ENCODE measurements at regions not wholly inside any gene's neighbourhood (a gene's known extent, or its start where the extent isn't known, plus 50 kb on each side); places are given as distances from the start of the nearest gene placed in this dataset.

DNA sequence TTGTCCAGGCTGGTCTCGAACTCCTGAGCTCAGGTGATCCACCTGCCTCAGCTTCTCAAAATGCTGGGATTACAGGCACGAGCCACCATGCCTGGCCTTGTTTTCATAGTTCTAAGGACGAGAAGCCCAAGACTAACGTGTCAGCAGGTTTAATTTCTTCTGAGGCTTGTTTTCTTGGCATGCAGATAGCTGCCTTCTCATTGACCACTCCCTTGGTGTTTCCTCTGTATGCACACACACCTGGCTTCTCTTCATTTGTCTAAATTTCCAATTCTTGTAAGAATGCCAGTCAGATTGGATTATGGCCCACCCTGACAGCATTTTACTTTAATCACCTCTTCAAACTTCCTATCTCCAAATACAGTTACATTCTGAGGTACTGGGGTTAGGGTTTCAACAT is 72.5 kb upstream of the CTSC start:
- TF ChIP-seq, protein P1, sequence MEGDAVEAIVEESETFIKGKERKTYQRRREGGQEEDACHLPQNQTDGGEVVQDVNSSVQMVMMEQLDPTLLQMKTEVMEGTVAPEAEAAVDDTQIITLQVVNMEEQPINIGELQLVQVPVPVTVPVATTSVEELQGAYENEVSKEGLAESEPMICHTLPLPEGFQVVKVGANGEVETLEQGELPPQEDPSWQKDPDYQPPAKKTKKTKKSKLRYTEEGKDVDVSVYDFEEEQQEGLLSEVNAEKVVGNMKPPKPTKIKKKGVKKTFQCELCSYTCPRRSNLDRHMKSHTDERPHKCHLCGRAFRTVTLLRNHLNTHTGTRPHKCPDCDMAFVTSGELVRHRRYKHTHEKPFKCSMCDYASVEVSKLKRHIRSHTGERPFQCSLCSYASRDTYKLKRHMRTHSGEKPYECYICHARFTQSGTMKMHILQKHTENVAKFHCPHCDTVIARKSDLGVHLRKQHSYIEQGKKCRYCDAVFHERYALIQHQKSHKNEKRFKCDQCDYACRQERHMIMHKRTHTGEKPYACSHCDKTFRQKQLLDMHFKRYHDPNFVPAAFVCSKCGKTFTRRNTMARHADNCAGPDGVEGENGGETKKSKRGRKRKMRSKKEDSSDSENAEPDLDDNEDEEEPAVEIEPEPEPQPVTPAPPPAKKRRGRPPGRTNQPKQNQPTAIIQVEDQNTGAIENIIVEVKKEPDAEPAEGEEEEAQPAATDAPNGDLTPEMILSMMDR (conservative IDR thresholded peaks at IDR 0.05; ENCODE audit: low read depth, low read length): no peak
- DNase-seq (ENCODE audit: low read depth): no peak
- H3K4me3 ChIP-seq (ENCODE audit: low read depth, low read length): no peak overlapping the region

DNA sequence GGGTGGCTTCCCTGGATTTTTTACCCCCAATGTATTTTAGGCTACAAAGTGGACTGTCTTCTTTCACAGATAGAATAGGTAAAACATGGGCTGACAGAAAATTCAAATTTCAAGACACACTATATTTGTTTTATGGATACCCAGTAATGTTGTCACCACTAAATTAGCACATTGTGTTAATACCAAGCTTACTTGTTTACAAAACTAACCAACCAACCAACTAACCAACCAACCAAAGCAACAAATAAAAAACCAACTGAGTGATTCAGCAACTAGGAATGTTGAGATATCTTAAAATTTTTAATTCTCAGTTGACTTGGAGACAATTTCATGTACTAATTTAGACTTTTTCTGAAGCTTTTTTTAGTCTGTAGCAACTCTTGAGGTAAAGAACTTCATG is 69.3 kb upstream of the CTSC start:
- H3K4me3 ChIP-seq (ENCODE audit: low read depth, low read length): no peak overlapping the region
- TF ChIP-seq, protein P1 (conservative IDR thresholded peaks at IDR 0.05; ENCODE audit: low read depth, low read length): no peak
- no peak for DNase-seq (ENCODE audit: low read depth)

DNA sequence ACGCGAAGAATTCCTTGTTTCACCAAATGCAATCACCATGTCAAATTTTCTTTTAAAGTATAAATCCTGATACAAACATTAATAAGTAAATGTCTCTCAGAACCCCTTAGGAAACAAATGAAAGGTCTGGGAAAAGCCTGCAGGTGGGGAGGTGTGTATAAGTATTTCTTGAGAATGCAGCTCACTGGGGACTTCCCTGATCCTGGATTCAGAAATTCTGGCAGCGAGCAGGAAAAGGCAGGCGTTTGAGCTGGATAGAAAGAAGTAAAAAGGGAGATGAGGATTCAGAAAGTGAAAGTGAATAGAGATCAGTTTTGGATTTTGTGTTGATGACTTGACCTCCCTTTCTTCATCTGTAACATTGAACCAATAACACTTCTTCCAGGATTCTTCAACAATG is 68.3 kb upstream of the CTSC start:
- no peak for DNase-seq (ENCODE audit: low read depth)
- H3K4me3 ChIP-seq (ENCODE audit: low read depth, low read length): no peak overlapping the region

DNA sequence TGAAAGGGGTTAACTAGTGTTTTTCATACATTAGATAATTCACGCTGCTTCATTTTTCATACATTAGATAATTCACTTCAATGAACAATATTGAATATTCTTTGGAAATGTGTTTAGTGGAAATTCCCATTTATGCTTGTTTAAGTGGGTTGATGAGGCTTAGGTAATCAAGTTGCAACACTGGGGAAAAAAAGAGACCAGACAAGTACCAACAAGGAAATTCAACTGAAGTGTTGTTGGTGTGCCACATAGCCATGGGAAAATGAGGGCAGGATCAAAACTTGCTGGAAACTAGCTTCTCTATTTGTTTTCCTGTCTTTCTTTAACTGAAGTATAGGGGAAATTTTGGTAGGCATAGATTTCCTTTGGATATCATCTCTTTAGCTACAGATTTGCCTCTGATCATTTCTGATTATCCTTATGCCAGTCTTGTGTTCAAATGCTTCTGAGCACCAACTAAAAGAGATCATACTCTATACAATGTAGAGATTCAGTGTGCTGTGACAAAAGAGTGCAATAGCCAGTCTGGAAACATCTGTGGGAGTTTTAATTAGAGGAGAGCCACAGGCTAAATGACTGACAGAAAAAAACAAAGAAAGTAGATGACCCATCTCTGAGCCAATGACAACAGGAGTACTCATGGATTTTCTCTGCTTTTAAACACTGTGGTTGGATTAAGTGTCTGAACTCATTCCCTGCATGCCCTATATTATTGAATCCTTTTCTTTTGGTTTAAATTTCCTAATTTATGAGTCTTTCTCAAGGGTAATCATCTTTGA is 67.6 kb upstream of the CTSC start:
- TF ChIP-seq, protein P1 (conservative IDR thresholded peaks at IDR 0.05; ENCODE audit: low read depth, low read length): no peak
- DNase-seq (ENCODE audit: low read depth): no peak
- no peak overlapping the region for H3K4me3 ChIP-seq (ENCODE audit: low read depth, low read length)

More for the DNA sequence above, 68.3 kb upstream of the CTSC start:
- TF ChIP-seq, protein P1 (conservative IDR thresholded peaks at IDR 0.05; ENCODE audit: low read depth, low read length): no peak

DNA sequence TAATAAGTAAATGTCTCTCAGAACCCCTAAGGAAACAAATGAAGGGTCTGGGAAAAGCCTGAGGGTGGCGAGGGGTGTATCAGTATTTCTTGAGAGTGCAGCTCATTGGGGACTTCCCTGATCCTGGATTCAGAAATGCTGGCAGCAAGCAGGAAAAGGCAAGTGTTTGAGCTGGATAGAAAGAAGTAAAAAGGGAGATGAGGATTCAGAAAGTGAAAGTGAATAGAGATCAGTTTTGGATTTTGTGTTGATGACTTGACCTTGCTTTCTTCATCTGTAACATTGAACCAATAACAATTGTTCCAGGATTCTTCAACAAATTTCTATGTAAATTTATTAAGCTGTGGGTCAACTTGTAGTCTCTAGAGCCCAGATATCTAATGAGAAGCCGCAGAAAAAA is 66.9 kb upstream of the CTSC start:
- no peak overlapping the region for H3K4me3 ChIP-seq (ENCODE audit: low read depth, low read length)
- no peak for DNase-seq (ENCODE audit: low read depth)
- TF ChIP-seq, protein P1 (conservative IDR thresholded peaks at IDR 0.05; ENCODE audit: low read depth, low read length): no peak

DNA sequence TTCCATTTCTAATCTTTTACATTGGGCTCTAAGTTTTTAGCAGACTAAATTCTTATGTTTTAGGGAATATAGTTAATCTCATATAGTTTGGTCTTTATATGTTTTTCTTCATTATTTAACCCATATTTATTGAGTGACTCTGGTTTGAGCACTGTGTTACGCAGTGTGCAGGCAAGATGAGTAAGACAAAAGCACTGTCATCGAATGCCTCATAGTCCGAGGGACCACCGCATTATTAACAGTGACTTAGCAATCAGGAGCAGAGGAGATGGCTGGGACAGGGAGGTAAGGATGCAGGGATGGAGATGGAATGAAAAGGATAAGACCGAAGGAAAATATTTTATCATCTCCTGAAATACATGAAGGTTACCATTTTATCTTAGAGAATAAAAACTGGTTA is 65.2 kb upstream of the CTSC start:
- TF ChIP-seq, protein P1 (conservative IDR thresholded peaks at IDR 0.05; ENCODE audit: low read depth, low read length): no peak
- no peak overlapping the region for H3K4me3 ChIP-seq (ENCODE audit: low read depth, low read length)
- DNase-seq (ENCODE audit: low read depth): no peak

DNA sequence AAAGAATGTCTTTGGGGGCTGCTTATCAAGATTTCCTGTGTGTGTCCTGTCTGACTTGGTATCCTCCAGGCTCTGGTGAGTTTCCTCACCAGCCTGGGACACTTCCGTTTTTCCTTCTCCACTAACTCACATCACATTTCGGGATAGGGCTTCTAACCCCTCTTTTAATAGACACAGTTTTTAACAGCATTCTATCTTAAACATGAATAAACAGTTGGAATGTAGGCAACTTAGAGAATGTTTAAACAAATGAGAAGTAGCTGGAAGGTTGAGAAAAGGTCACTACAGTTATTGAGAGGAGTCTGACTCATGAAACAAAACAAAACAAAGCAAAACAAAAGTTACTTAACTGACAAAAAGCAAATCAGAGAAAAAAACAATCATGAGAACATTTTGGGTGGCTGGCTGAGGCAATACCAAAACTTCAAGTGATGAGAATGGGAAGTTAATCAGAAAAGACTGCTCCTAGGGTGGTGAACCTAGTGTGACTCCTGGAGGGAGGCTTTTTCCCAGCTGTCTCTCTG is 64.7 kb upstream of the CTSC start:
- TF ChIP-seq, protein P1 (conservative IDR thresholded peaks at IDR 0.05; ENCODE audit: low read depth, low read length): no peak
- DNase-seq (ENCODE audit: low read depth): peak; percentile 94

More for the DNA sequence above, 64.7 kb upstream of the CTSC start:
- no peak overlapping the region for H3K4me3 ChIP-seq (ENCODE audit: low read depth, low read length)

Data from epithelial cell of proximal tubule (primary cell).